ENCODE measurements at regions not wholly inside any gene's neighbourhood (a gene's known extent, or its start where the extent isn't known, plus 50 kb on each side); places are given as distances from the start of the nearest gene placed in this dataset.

GRCh38 chr20:55172310-55173002, 697.1 kb downstream of the DOK5 start:
- no peak for DNase-seq (ENCODE audit: low spot score)
- Histone ChIP-seq H3K27ac (no peak overlapping the region), H3K4me3 (no peak overlapping the region)
- TF ChIP-seq CTCF (IDR thresholded peaks at IDR 0.05) = no peak

- H3K27ac ChIP-seq = no peak overlapping the region
- TF ChIP-seq CTCF (IDR thresholded peaks at IDR 0.05) = no peak
- H3K4me3 ChIP-seq = no peak overlapping the region
- DNase-seq (ENCODE audit: low spot score) = no peak
These were observed 690.7 kb downstream of the DOK5 start for GRCh38 chr20:55166063-55166462.

- Histone ChIP-seq H3K27ac (no peak overlapping the region), H3K4me3 (no peak overlapping the region)
- TF ChIP-seq CTCF (IDR thresholded peaks at IDR 0.05) = no peak
- no peak for DNase-seq (ENCODE audit: low spot score)
These were observed 685.6 kb downstream of the DOK5 start for GRCh38 chr20:55160996-55161395.

- no peak for DNase-seq (ENCODE audit: low spot score)
- Histone ChIP-seq H3K27ac (no peak overlapping the region), H3K4me3 (no peak overlapping the region)
- no peak for TF ChIP-seq CTCF (IDR thresholded peaks at IDR 0.05)
These were observed 684.6 kb downstream of the DOK5 start for GRCh38 chr20:55160037-55160436.

DNA sequence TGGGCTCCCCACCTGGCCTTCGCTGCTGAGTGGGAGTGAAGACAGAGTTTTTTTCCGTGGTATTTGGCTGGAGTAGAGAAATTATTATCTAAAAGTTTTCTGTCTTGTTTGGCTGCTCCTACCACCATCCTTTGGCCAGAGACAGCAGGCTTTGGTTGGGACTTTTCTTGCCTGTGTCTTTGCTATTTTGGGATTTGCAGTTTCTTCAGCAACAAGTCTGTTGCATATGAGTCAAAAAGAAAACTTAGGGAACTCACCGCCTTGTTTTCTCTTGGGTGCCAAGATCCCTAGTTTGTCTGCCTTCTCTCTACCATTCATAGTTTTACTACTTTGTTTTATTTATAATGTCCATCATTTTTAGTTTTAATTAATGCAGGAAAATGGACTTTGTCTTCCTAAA, 683.8 kb downstream of the DOK5 start:
- DNase-seq (ENCODE audit: low spot score) = no peak
- no peak overlapping the region for H3K27ac ChIP-seq
- TF ChIP-seq CTCF (IDR thresholded peaks at IDR 0.05) = no peak
- H3K4me3 ChIP-seq = no peak overlapping the region

DNA sequence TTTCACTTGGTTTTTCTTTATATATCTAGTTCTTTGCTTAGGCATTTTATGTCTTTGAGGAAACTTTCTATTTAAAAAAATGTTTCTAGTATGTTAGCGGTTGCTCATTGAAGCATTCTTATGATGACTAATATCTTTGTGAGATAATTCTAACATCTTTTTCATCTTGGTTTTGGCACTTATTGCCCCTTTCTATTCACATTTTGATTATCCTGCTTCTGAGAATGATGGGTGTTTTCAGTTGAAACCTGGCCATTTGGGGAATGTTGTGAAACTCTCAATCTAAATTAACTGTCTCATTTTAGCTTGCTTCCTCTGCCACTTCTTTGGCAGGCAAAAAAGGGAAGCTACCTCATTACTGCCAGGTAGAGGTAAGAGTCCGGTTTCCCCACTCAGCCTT, 683.1 kb downstream of the DOK5 start:
- H3K4me3 ChIP-seq = no peak overlapping the region
- no peak overlapping the region for H3K27ac ChIP-seq
- TF ChIP-seq CTCF (IDR thresholded peaks at IDR 0.05) = no peak
- DNase-seq (ENCODE audit: low spot score) = no peak

GRCh38 chr20:55155360-55155759, 680.0 kb downstream of the DOK5 start:
- no peak overlapping the region for H3K4me3 ChIP-seq
- H3K27ac ChIP-seq = no peak overlapping the region
- TF ChIP-seq CTCF (IDR thresholded peaks at IDR 0.05) = no peak
- no peak for DNase-seq (ENCODE audit: low spot score)
